Liver (tissue), 8 donors: ENCODE measurements at regions not wholly inside any gene's neighbourhood (a gene's known extent, or its start where the extent isn't known, plus 50 kb on each side); places are given as distances from the start of the nearest gene placed in this dataset.

ENCODE experiments used
- DNase-seq: peaks from one replicate; pipeline ENCODE4 v3.0.0-alpha.2; 2017; ENCODE audit warnings: low spot score
- H3K27ac ChIP-seq, 2 donors: one replicate each; pipeline ENCODE4 v1.7.0; 2013; ENCODE audit warnings: inconsistent platforms in 2 of 2, low read length in 2 of 2, control low read depth in 1 of 2, low read depth in 1 of 2, mild to moderate bottlenecking in 1 of 2
- H3K27me3 ChIP-seq, 4 donors: one replicate each; pipeline versions ENCODE4 v1.6.1 to v1.7.0; 2013; ENCODE audit warnings: low read length in 3 of 4, inconsistent platforms in 1 of 4, mild to moderate bottlenecking in 1 of 4, moderate library complexity in 1 of 4; ENCODE audit not compliant: control insufficient read depth in 4 of 4, insufficient read depth in 4 of 4
- H3K36me3 ChIP-seq, 4 donors: one replicate each; pipeline versions ENCODE4 v1.6.1 to v1.7.0; 2013; ENCODE audit warnings: low read length in 3 of 4, mild to moderate bottlenecking in 3 of 4, low read depth in 1 of 4, moderate library complexity in 1 of 4; ENCODE audit not compliant: control insufficient read depth in 4 of 4, insufficient read depth in 3 of 4
- H3K4me1 ChIP-seq, 4 donors: one replicate each; pipeline versions ENCODE4 v1.6.1 to v1.7.0; 2013; ENCODE audit warnings: low read length in 3 of 4, mild to moderate bottlenecking in 3 of 4, moderate library complexity in 1 of 4; ENCODE audit not compliant: control insufficient read depth in 4 of 4, insufficient read depth in 4 of 4
- H3K4me3 ChIP-seq, 3 donors: one replicate each; pipeline versions ENCODE4 v1.6.1 to v1.7.0; 2013; ENCODE audit warnings: low read length in 3 of 3, control low read depth in 1 of 3, low read depth in 1 of 3, mild to moderate bottlenecking in 1 of 3
- H3K9ac ChIP-seq, 2 donors: one replicate each; pipeline ENCODE4 v1.7.0; 2013; ENCODE audit warnings: low read length in 2 of 2, mild to moderate bottlenecking in 2 of 2, moderate library complexity in 2 of 2, control low read depth in 1 of 2, low read depth in 1 of 2
- H3K9me3 ChIP-seq, 4 donors: one replicate each; pipeline versions ENCODE4 v1.6.1 to v1.7.0; 2013; ENCODE audit warnings: low read length in 3 of 4; ENCODE audit not compliant: control insufficient read depth in 4 of 4
- FOXA1 ChIP-seq: IDR thresholded peaks from 2 replicates; pipeline ENCODE4 v1.6.1; 2016; ENCODE audit warnings: antibody characterized with exemption
- FOXA2 ChIP-seq: IDR thresholded peaks from 2 replicates; pipeline ENCODE4 v1.6.1; 2016; ENCODE audit warnings: antibody characterized with exemption
- GABPA ChIP-seq, 2 donors: IDR thresholded peaks in 1 of 2; conservative IDR thresholded peaks in 1 of 2; 2 replicates each; pipeline ENCODE4 v1.6.1; 2016; ENCODE audit warnings: antibody characterized with exemption in 2 of 2, mild to moderate bottlenecking in 1 of 2, moderate library complexity in 1 of 2
- HNF4A ChIP-seq, 2 donors: conservative IDR thresholded peaks; 2 replicates each; pipeline ENCODE4 v1.6.1; 2016; ENCODE audit warnings: antibody characterized with exemption in 2 of 2, mild to moderate bottlenecking in 2 of 2
- HNF4G ChIP-seq: IDR thresholded peaks from 2 replicates; pipeline ENCODE4 v1.6.1; 2016; ENCODE audit warnings: antibody characterized with exemption
- JUND ChIP-seq, 2 donors: IDR thresholded peaks; 2 replicates each; pipeline ENCODE4 v1.6.1; 2016; ENCODE audit warnings: antibody characterized with exemption in 2 of 2
- NR2F2 ChIP-seq: IDR thresholded peaks from 2 replicates; pipeline ENCODE4 v1.6.1; 2016; ENCODE audit warnings: antibody characterized with exemption
- RAD21 ChIP-seq, 2 donors: IDR thresholded peaks; 2 replicates each; pipeline ENCODE4 v1.6.1; 2016; ENCODE audit warnings: antibody characterized with exemption in 2 of 2, mild to moderate bottlenecking in 2 of 2
- RXRA ChIP-seq, 2 donors: IDR thresholded peaks; 2 replicates each; pipeline ENCODE4 v1.6.1; 2017 to 2018; ENCODE audit warnings: antibody characterized with exemption in 2 of 2, mild to moderate bottlenecking in 1 of 2
- SP1 ChIP-seq: IDR thresholded peaks from 2 replicates; pipeline ENCODE4 v1.6.1; 2018; ENCODE audit warnings: antibody characterized with exemption, mild to moderate bottlenecking
- TAF1 ChIP-seq: conservative IDR thresholded peaks from 2 replicates; pipeline ENCODE4 v1.6.1; 2016; ENCODE audit warnings: antibody characterized with exemption, mild to moderate bottlenecking
- YY1 ChIP-seq: IDR thresholded peaks from 2 replicates; pipeline ENCODE4 v1.6.1; 2016; ENCODE audit warnings: antibody characterized with exemption, mild to moderate bottlenecking
- WGBS: extraction: QIAGEN DNeasy Blood & Tissue Kit; methylation state at CpG from one replicate; pipeline ENCODE4 v1.1.7; 2013; 5-methylcytosine and 5-hydroxymethylcytosine counted together
- TF ChIP-seq, protein P1 (sequence below): IDR thresholded peaks from 2 replicates; pipeline ENCODE4 v1.6.1; 2016; ENCODE audit warnings: antibody characterized with exemption, mild to moderate bottlenecking
- TF ChIP-seq, protein P2 (sequence below): fragments of 150-350 bp; IDR thresholded peaks from 2 replicates; pipeline ENCODE4 v1.5.1; 2017; ENCODE audit warnings: improper control_type of control experiment, low read depth, low read length; ENCODE audit not compliant: missing input control
- TF ChIP-seq, protein P3 (sequence below): IDR thresholded peaks from 2 replicates; pipeline ENCODE4 v1.6.1; 2016; ENCODE audit warnings: antibody characterized with exemption
- TF ChIP-seq, protein P4 (sequence below): IDR thresholded peaks from 2 replicates; pipeline ENCODE4 v1.6.1; 2016; ENCODE audit warnings: antibody characterized with exemption
- TF ChIP-seq, protein P5 (sequence below): IDR thresholded peaks from 2 replicates; pipeline ENCODE4 v1.6.1; 2016; ENCODE audit warnings: antibody characterized with exemption
- donor health status: healthy.
- donor health status: healthy.
- donor health status: healthy.
- donor health status: healthy.
- donor health status: healthy.

DNA sequence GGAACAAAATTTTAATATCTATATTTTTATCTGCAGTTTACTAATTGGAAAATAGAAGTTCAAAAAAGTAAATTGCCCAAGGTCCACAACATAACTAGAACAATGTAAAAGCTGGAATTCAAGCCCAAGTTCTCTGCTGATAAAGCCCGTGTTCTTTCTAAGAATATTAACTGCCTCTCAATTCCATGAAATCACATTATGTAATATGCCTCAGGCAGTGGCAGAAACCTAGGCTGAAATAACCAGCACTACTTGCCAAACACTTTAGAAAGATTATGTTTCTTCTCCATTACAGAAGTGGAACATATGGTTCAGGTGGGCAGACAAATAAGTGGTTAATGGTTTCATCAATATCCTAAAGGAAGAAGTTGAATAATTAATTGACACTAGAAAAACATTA, 56.7 kb upstream of the ADGRL3 start:
- 56% methylated on average over 1 of the region's 1 CpG for WGBS
- TF ChIP-seq, protein P1, sequence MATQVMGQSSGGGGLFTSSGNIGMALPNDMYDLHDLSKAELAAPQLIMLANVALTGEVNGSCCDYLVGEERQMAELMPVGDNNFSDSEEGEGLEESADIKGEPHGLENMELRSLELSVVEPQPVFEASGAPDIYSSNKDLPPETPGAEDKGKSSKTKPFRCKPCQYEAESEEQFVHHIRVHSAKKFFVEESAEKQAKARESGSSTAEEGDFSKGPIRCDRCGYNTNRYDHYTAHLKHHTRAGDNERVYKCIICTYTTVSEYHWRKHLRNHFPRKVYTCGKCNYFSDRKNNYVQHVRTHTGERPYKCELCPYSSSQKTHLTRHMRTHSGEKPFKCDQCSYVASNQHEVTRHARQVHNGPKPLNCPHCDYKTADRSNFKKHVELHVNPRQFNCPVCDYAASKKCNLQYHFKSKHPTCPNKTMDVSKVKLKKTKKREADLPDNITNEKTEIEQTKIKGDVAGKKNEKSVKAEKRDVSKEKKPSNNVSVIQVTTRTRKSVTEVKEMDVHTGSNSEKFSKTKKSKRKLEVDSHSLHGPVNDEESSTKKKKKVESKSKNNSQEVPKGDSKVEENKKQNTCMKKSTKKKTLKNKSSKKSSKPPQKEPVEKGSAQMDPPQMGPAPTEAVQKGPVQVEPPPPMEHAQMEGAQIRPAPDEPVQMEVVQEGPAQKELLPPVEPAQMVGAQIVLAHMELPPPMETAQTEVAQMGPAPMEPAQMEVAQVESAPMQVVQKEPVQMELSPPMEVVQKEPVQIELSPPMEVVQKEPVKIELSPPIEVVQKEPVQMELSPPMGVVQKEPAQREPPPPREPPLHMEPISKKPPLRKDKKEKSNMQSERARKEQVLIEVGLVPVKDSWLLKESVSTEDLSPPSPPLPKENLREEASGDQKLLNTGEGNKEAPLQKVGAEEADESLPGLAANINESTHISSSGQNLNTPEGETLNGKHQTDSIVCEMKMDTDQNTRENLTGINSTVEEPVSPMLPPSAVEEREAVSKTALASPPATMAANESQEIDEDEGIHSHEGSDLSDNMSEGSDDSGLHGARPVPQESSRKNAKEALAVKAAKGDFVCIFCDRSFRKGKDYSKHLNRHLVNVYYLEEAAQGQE = no peak
- TF ChIP-seq HNF4G (no peak), JUND (IDR thresholded peaks at IDR 0.05) (no peak), SP1 (no peak), NR2F2 (no peak), GABPA (IDR thresholded peaks at IDR 0.05 in 1 of 2, conservative IDR thresholded peaks at IDR 0.05 in 1 of 2) (no peak), TAF1 (no peak), RAD21 (IDR thresholded peaks at IDR 0.05) (no peak), RXRA (IDR thresholded peaks at IDR 0.05) (no peak), FOXA2 (no peak), FOXA1 (no peak)
- TF ChIP-seq, protein P2, sequence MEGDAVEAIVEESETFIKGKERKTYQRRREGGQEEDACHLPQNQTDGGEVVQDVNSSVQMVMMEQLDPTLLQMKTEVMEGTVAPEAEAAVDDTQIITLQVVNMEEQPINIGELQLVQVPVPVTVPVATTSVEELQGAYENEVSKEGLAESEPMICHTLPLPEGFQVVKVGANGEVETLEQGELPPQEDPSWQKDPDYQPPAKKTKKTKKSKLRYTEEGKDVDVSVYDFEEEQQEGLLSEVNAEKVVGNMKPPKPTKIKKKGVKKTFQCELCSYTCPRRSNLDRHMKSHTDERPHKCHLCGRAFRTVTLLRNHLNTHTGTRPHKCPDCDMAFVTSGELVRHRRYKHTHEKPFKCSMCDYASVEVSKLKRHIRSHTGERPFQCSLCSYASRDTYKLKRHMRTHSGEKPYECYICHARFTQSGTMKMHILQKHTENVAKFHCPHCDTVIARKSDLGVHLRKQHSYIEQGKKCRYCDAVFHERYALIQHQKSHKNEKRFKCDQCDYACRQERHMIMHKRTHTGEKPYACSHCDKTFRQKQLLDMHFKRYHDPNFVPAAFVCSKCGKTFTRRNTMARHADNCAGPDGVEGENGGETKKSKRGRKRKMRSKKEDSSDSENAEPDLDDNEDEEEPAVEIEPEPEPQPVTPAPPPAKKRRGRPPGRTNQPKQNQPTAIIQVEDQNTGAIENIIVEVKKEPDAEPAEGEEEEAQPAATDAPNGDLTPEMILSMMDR = no peak
- TF ChIP-seq, protein P3, sequence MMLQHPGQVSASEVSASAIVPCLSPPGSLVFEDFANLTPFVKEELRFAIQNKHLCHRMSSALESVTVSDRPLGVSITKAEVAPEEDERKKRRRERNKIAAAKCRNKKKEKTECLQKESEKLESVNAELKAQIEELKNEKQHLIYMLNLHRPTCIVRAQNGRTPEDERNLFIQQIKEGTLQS = no peak

DNA sequence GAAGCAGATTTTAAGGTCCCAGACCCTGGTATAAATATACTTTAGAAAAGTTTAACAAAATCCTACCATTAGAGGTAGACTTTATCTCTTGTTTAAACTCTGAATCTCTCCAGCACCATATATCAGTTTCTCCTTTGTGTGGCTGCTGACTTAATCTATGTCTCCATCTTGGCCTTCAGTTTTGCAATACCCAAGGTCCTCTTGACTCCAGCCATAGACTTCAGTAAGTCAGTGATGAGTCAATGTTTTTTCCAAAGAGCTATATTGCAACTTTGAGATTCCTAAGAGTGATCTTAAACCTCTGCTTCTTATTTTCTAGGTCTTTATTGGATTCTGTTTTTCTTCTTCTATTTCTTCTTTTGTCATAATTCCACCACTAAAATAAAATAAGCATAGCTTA, 50.8 kb upstream of the ADGRL3 start:
- no peaks in the 10 kb centered on the region for H3K9me3 ChIP-seq
- no peaks in the 10 kb centered on the region for H3K36me3 ChIP-seq
- no peak overlapping the region for H3K27ac ChIP-seq
- H3K4me3 ChIP-seq = no peak overlapping the region
- H3K4me1 ChIP-seq = no peaks in the 10 kb centered on the region
- no peaks in the 10 kb centered on the region for H3K27me3 ChIP-seq
- H3K9ac ChIP-seq = no peak overlapping the region
- TF ChIP-seq YY1 (no peak), GABPA (IDR thresholded peaks at IDR 0.05 in 1 of 2, conservative IDR thresholded peaks at IDR 0.05 in 1 of 2) (no peak), JUND (IDR thresholded peaks at IDR 0.05) (no peak), RAD21 (IDR thresholded peaks at IDR 0.05) (no peak), FOXA2 (no peak), RXRA (IDR thresholded peaks at IDR 0.05) (no peak), NR2F2 (no peak), FOXA1 (no peak), SP1 (no peak), HNF4A (conservative IDR thresholded peaks at IDR 0.05) (no peak), TAF1 (no peak), HNF4G (no peak)
- TF ChIP-seq, protein P1 = no peak
- TF ChIP-seq, protein P4, sequence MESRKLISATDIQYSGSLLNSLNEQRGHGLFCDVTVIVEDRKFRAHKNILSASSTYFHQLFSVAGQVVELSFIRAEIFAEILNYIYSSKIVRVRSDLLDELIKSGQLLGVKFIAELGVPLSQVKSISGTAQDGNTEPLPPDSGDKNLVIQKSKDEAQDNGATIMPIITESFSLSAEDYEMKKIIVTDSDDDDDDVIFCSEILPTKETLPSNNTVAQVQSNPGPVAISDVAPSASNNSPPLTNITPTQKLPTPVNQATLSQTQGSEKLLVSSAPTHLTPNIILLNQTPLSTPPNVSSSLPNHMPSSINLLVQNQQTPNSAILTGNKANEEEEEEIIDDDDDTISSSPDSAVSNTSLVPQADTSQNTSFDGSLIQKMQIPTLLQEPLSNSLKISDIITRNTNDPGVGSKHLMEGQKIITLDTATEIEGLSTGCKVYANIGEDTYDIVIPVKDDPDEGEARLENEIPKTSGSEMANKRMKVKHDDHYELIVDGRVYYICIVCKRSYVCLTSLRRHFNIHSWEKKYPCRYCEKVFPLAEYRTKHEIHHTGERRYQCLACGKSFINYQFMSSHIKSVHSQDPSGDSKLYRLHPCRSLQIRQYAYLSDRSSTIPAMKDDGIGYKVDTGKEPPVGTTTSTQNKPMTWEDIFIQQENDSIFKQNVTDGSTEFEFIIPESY = no peak
- TF ChIP-seq, protein P3 = no peak
- TF ChIP-seq, protein P2 = no peak
- TF ChIP-seq, protein P5, sequence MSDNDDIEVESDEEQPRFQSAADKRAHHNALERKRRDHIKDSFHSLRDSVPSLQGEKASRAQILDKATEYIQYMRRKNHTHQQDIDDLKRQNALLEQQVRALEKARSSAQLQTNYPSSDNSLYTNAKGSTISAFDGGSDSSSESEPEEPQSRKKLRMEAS = no peak
- no peak for DNase-seq

More for the DNA sequence above, 56.7 kb upstream of the ADGRL3 start:
- no peak overlapping the region for H3K9ac ChIP-seq
- no peak overlapping the region for H3K4me3 ChIP-seq
- no peak for DNase-seq
- H3K9me3 ChIP-seq = no peaks in the 10 kb centered on the region
- H3K4me1 ChIP-seq = no peaks in the 10 kb centered on the region
- H3K27me3 ChIP-seq = no peaks in the 10 kb centered on the region
- no peak overlapping the region for H3K27ac ChIP-seq
- no peaks in the 10 kb centered on the region for H3K36me3 ChIP-seq
